GM12878 (cell line): ENCODE measurements at regions not wholly inside any gene's neighbourhood (a gene's known extent, or its start where the extent isn't known, plus 50 kb on each side); places are given as distances from the start of the nearest gene placed in this dataset.

Experiments used
- ATAC-seq: fragments of 200-7000 bp; cut with Tn5 transposase; 3 replicates; pipeline ENCODE4 v1.9.1; 2020; ENCODE audit warnings: mild to moderate bottlenecking, moderate library complexity
- BruUV-seq: library from RNA; stranded (reverse); fragments of 400-500 nt; replicated peaks from 2 replicates; lab custom pipeline; 2021; lab: Mats Ljungman, UMichigan
- CTCF ChIA-PET: fragments of 300-600 bp; sonication (Branson Sonifier 250); formaldehyde crosslinking; extraction: SDS; loops from one replicate; lab custom pipeline; 2021; ENCODE audit warnings: inconsistent platforms; lab: Yijun Ruan, JAX
- POLR2A ChIA-PET: fragments of 350-600 bp; formaldehyde crosslinking; extraction: SDS; loops from one replicate; lab custom pipeline; 2021; ENCODE audit warnings: inconsistent platforms; lab: Charles Lee
- RAD21 ChIA-PET: fragments of 300-600 bp; sonication (Branson Sonifier 250); formaldehyde crosslinking; loops from one replicate; lab custom pipeline; 2023; ENCODE audit warnings: antibody characterized with exemption; ENCODE audit not compliant: unreplicated experiment; lab: Charles Lee
- SMC1A ChIA-PET: fragments of 300-600 bp; sonication (Branson Sonifier 250); formaldehyde crosslinking; loops from one replicate; lab custom pipeline; 2023; ENCODE audit not compliant: unreplicated experiment, uncharacterized antibody; lab: Charles Lee
- DNase-seq: peaks from one replicate; pipeline ENCODE4 v3.0.0-alpha.2; 2011; ENCODE audit warnings: low read depth, low spot score
- FAIRE-seq: peaks from 3 replicates; lab custom pipeline; 2011; peaks lifted over from hg19 to GRCh38; lab: Jason Lieb, UNC
- H2AFZ ChIP-seq: 2 replicates; pipeline ENCODE4 v1.6.0; 2011; ENCODE audit warnings: low read depth, low read length, control low read depth; ENCODE audit not compliant: control insufficient read depth
- H3K27ac ChIP-seq: 2 replicates; pipeline ENCODE4 v1.5.1; 2011; ENCODE audit warnings: control low read depth; ENCODE audit not compliant: control insufficient read depth, insufficient read depth
- H3K27me3 ChIP-seq, 2 experiments: replicated peaks in 1 of 2; 2 replicates each; pipeline versions ENCODE4 v1.6.0 to v1.6.1; 2011; ENCODE audit warnings: low read length in 1 of 2; ENCODE audit not compliant: control insufficient read depth in 2 of 2, insufficient read depth in 2 of 2
- H3K36me3 ChIP-seq, 2 experiments: 2 replicates each; pipeline ENCODE4 v1.5.1; 2011; ENCODE audit warnings: low read length in 1 of 2; ENCODE audit not compliant: control insufficient read depth in 2 of 2, insufficient read depth in 2 of 2
- H3K4me1 ChIP-seq: 2 replicates; pipeline ENCODE4 v1.6.1; 2011; ENCODE audit warnings: mild to moderate bottlenecking, low read length, moderate library complexity, mixed read lengths; ENCODE audit not compliant: control insufficient read depth, insufficient read depth
- H3K4me2 ChIP-seq: 2 replicates; pipeline ENCODE4 v1.6.0; 2011; ENCODE audit warnings: control low read depth; ENCODE audit not compliant: control insufficient read depth, insufficient read depth
- H3K4me3 ChIP-seq: fragments of 200-600 bp; sonication (generic); 2 replicates; pipeline ENCODE4 v1.5.1; 2016
- H3K79me2 ChIP-seq: 2 replicates; pipeline ENCODE4 v1.6.0; 2011; ENCODE audit warnings: low read length; ENCODE audit not compliant: control insufficient read depth, insufficient read depth
- H3K9ac ChIP-seq: 2 replicates; pipeline ENCODE4 v1.8.0; 2011; ENCODE audit warnings: low read length, control low read depth, mixed read lengths; ENCODE audit not compliant: control insufficient read depth, insufficient read depth
- H3K9me3 ChIP-seq: replicated peaks from 3 replicates; pipeline ENCODE4 v1.5.1; 2011; ENCODE audit warnings: mild to moderate bottlenecking, low read length; ENCODE audit not compliant: control insufficient read depth, insufficient read depth
- H4K20me1 ChIP-seq: 2 replicates; pipeline ENCODE4 v1.6.0; 2011; ENCODE audit not compliant: control insufficient read depth, insufficient read depth
- BCLAF1 ChIP-seq: fragments of 450-650 bp; IDR thresholded peaks from 2 replicates; pipeline ENCODE4 v1.6.1; 2017; ENCODE audit warnings: antibody characterized with exemption, mild to moderate bottlenecking, moderate library complexity
- BMI1 ChIP-seq: fragments of 450-650 bp; IDR thresholded peaks from 2 replicates; pipeline ENCODE4 v1.6.1; 2016; ENCODE audit warnings: mild to moderate bottlenecking, moderate library complexity, borderline replicate concordance
- FOXM1 ChIP-seq: IDR thresholded peaks from 2 replicates; pipeline ENCODE4 v1.6.1; 2012; ENCODE audit warnings: low read depth, mild to moderate bottlenecking, inconsistent platforms, low read length, moderate library complexity
- IRF3 ChIP-seq: fragments of 450-650 bp; IDR thresholded peaks from 2 replicates; pipeline ENCODE4 v1.6.1; 2014; ENCODE audit warnings: mild to moderate bottlenecking
- LARP7 ChIP-seq: fragments of 450-650 bp; IDR thresholded peaks from 2 replicates; pipeline ENCODE4 v1.6.1; 2017; ENCODE audit warnings: mild to moderate bottlenecking
- MEF2A ChIP-seq: IDR thresholded peaks from 2 replicates; pipeline ENCODE4 v1.6.1; 2011; ENCODE audit warnings: low read depth, mild to moderate bottlenecking, low read length, moderate library complexity; ENCODE audit not compliant: insufficient read depth
- SMARCA5 ChIP-seq: fragments of 450-650 bp; IDR thresholded peaks from 2 replicates; pipeline ENCODE4 v1.6.1; 2017; ENCODE audit warnings: mild to moderate bottlenecking
- TBL1XR1 ChIP-seq: IDR thresholded peaks from 2 replicates; pipeline ENCODE4 v1.6.1; 2012; ENCODE audit warnings: low read depth, low read length, improper control_type of control experiment
- ZNF274 ChIP-seq: IDR thresholded peaks from one replicate; pipeline ENCODE4 v1.8.0; 2011; ENCODE audit not compliant: insufficient read length, insufficient read depth
- WGBS: methylation state at CpG from one replicate; pipeline ENCODE4 v1.1.6; 2016; ENCODE audit warnings: low lambda C conversion rate; ENCODE audit not compliant: insufficient replicate concordance, insufficient coverage; ENCODE audit errors: missing lambda C conversion rate; 5-methylcytosine and 5-hydroxymethylcytosine counted together
- in situ Hi-C: fragments of 300-500 bp; cut with MboI; formaldehyde crosslinking; loops from 9 replicates; pipeline ENCODE4 v1.14.3; 2018; ENCODE audit warnings: mixed read lengths
- intact Hi-C: fragments of 100-400 bp; cut with micrococcal nuclease; formaldehyde crosslinking; loops from one replicate; pipeline ENCODE4 v1.14.2; 2022; ENCODE audit not compliant: unreplicated experiment
- TF ChIP-seq, protein P1 (sequence below): fragments of 450-650 bp; conservative IDR thresholded peaks from 2 replicates; pipeline ENCODE4 v1.6.1; 2017; ENCODE audit warnings: mild to moderate bottlenecking, moderate library complexity

DNA sequence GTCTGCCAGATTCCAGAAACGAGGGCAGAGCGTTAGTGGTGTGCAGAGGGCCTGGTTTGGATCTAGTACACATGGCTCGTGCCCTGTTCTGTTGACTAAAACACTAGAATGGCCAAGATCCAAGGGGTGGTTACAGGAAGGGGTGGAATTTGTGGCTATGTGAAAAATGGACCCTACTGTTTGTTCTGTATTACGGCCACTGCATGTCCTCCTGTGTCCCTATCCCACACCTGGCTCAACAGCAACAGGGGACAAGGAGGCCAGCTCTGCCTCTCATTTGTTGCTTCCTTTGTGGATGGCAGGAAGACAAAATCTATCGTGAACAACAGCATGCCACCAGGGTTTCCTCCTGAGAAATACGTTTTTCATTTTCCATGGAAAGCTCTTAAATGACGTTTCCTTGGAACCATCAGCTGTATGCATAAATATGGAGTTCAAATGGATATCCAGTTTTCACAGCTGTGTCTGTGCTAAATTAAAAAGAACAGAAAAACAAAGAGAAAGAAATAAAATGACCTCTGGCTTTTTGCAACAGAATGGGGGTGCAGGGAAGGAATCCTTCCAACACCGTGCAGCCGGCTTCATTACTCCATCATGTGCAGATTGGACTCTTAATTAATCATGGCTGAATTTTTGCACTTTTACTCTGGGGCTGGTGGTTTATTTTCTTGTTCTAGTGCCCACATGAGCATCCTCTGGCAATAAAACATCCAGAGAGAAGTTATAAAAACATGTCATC lies 318.9 kb downstream of the CXCL12 start:
- RAD21 ChIA-PET, result no interaction called here
- CTCF ChIA-PET, result no interaction called here
- Histone ChIP-seq H3K36me3 (no peaks in the 10 kb centered on the region), H3K9me3 (no peaks in the 10 kb centered on the region), H4K20me1 (no peaks in the 10 kb centered on the region), H3K27me3 (no peaks in the 10 kb centered on the region), H3K9ac (no peak overlapping the region), H3K4me3 (no peak overlapping the region), H2AFZ (no peak overlapping the region), H3K4me1 (no peaks in the 10 kb centered on the region), H3K79me2 (no peaks in the 10 kb centered on the region), H3K4me2 (no peak overlapping the region), H3K27ac (no peak overlapping the region)
- no TSS peak for BruUV-seq
- no peak for FAIRE-seq
- in situ Hi-C loops, result no loop called here
- POLR2A ChIA-PET, result no interaction called here
- ATAC-seq, result no peak
- WGBS, result 39% methylated on average over 9 of the region's 9 CpGs
- TF ChIP-seq MEF2A (no peak), FOXM1 (no peak), IRF3 (no peak)
- intact Hi-C loops, result no loop called here
- DNase-seq, result no peak
- SMC1A ChIA-PET, result no interaction called here

DNA sequence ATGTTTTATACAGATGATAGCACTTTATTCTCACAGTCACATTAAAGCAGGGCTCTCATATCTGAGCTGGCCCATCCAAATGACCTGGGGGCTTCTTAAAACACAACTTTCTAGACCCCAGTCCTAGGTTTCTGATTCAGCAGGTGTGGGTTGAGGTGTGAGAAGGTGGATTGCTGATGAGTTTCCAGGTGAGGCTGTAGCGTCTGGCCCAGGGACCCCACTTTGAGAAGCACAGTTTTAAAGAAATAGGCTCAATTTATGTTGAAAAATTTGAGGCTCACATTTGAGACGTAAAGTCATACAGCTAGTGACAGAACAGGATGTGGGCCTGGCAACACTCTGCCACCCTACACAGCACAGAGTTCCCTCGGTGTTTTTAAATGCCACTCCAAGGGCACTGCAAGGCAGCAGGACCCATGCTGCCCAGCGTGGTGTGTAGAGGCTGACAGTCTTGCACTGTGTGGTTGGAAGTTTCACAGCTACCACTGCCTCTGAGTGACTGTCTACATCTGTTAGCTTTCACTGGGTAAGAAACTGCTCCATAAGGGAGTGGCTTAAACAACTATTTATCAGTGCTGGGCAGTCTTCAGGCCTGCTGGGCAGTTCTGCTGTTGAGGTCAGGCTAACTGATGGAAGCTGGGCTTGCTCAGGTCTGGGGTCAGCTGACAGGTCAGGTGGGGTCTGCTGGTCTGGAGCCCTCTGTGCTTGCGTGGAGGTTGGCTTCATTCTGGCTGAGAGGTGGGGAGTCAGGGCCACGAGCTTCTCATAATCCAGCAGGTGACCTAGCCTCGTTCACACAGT lies 319.7 kb downstream of the CXCL12 start:
- no TSS peak for BruUV-seq
- H4K20me1 ChIP-seq, result no peaks in the 10 kb centered on the region
- ChIA-PET RAD21 (no interaction called here), CTCF (no interaction called here), SMC1A (no interaction called here), POLR2A (no interaction called here)
- no peak overlapping the region for H3K4me3 ChIP-seq
- H3K9ac ChIP-seq, result no peak overlapping the region
- intact Hi-C loops (no loop called here), in situ Hi-C loops (no loop called here)
- WGBS, result 15% methylated on average over 7 of the region's 7 CpGs
- no peaks in the 10 kb centered on the region for H3K36me3 ChIP-seq
- H3K9me3 ChIP-seq, result no peaks in the 10 kb centered on the region
- H3K4me2 ChIP-seq, result no peak overlapping the region
- no peak overlapping the region for H2AFZ ChIP-seq
- no peak for FAIRE-seq
- no peaks in the 10 kb centered on the region for H3K27me3 ChIP-seq
- no peaks in the 10 kb centered on the region for H3K79me2 ChIP-seq
- DNase-seq, result no peak
- no peaks in the 10 kb centered on the region for H3K4me1 ChIP-seq
- no peak overlapping the region for H3K27ac ChIP-seq
- ATAC-seq, result no peak
- no peak for TF ChIP-seq LARP7
- TF ChIP-seq ZNF274, result no peak
- no peak for TF ChIP-seq BCLAF1
- TF ChIP-seq BMI1, result no peak
- TF ChIP-seq SMARCA5, result no peak
- TF ChIP-seq, protein P1, sequence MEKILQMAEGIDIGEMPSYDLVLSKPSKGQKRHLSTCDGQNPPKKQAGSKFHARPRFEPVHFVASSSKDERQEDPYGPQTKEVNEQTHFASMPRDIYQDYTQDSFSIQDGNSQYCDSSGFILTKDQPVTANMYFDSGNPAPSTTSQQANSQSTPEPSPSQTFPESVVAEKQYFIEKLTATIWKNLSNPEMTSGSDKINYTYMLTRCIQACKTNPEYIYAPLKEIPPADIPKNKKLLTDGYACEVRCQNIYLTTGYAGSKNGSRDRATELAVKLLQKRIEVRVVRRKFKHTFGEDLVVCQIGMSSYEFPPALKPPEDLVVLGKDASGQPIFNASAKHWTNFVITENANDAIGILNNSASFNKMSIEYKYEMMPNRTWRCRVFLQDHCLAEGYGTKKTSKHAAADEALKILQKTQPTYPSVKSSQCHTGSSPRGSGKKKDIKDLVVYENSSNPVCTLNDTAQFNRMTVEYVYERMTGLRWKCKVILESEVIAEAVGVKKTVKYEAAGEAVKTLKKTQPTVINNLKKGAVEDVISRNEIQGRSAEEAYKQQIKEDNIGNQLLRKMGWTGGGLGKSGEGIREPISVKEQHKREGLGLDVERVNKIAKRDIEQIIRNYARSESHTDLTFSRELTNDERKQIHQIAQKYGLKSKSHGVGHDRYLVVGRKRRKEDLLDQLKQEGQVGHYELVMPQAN, result no peak
- no peak for TF ChIP-seq TBL1XR1
